ENCODE measurements at regions not wholly inside any gene's neighbourhood (a gene's known extent, or its start where the extent isn't known, plus 50 kb on each side); places are given as distances from the start of the nearest gene placed in this dataset.

GRCh38 chr9:83119873-83120272 is 56.9 kb upstream of the RASEF start:
- TF ChIP-seq POLR2A (IDR thresholded peaks at IDR 0.05) (no peak), CTCF (IDR thresholded peaks at IDR 0.05) (no peak), EP300 (IDR thresholded peaks at IDR 0.05) (no peak)
